GM12892 (cell line): ENCODE measurements at regions not wholly inside any gene's neighbourhood (a gene's known extent, or its start where the extent isn't known, plus 50 kb on each side); places are given as distances from the start of the nearest gene placed in this dataset.
"Not testable (repeated sequence)": the region's sequence is repeated elsewhere in the genome, so short reads cannot be mapped to it uniquely, and the experiment has no call there.

Experiments used
- POLR2A ChIP-seq: IDR thresholded peaks from 2 replicates; pipeline ENCODE4 v1.6.1; 2011; ENCODE audit warnings: low read depth, low read length, control low read depth
- POLR2AphosphoS5 ChIP-seq: IDR thresholded peaks from 2 replicates; pipeline ENCODE4 v1.6.1; 2011; ENCODE audit warnings: low read depth, low read length, control low read depth
- TAF1 ChIP-seq: IDR thresholded peaks from 2 replicates; pipeline ENCODE4 v1.6.1; 2011; ENCODE audit warnings: low read depth, mild to moderate bottlenecking, control low read depth, low read length, borderline replicate concordance

DNA sequence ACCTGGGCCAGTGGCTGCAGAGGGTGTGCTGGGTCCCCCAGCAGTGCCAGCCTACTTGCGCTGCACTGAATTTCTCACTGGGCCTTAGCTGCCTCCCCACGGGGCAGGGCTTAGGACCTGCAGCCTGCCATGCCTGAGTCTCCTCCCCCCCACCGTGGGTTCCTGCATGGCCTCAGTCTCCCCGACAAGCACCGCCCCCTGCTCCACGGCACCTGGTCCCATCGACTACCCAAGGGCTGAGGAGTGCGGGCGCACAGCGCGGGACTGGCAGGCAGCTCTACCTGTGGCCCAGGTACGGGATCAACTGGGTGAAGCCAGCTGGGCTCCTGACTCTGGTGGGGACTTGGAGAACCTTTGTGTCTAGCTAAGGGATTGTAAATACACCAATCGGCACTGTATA is 1143.6 kb downstream of the OTOL1 start:
- not testable (repeated sequence) for TF ChIP-seq POLR2A, TAF1, POLR2AphosphoS5
